Suprapubic skin (tissue), 4 donors: ENCODE measurements at regions not wholly inside any gene's neighbourhood (a gene's known extent, or its start where the extent isn't known, plus 50 kb on each side); places are given as distances from the start of the nearest gene placed in this dataset.

ENCODE experiments used
- DNase-seq, 2 donors: peaks; one replicate each; pipeline ENCODE4 v3.0.0-alpha.2; 2019; ENCODE audit warnings: low spot score in 2 of 2
- H3K27ac ChIP-seq: fragments of 200-600 bp; sonication (generic); one replicate; pipeline ENCODE4 v1.5.1; 2019
- H3K27me3 ChIP-seq: fragments of 200-600 bp; sonication (generic); one replicate; pipeline ENCODE4 v1.5.1; 2019
- H3K36me3 ChIP-seq: fragments of 200-600 bp; sonication (generic); one replicate; pipeline ENCODE4 v1.5.1; 2019
- H3K4me1 ChIP-seq: fragments of 200-600 bp; sonication (generic); one replicate; pipeline ENCODE4 v1.5.1; 2019
- H3K4me3 ChIP-seq: fragments of 200-600 bp; sonication (generic); one replicate; pipeline ENCODE4 v1.5.1; 2019; ENCODE audit warnings: mild to moderate bottlenecking
- H3K9me3 ChIP-seq: fragments of 200-600 bp; sonication (generic); one replicate; pipeline ENCODE4 v1.5.1; 2019
- EP300 ChIP-seq: sonication (generic); formaldehyde crosslinking; IDR thresholded peaks from one replicate; pipeline ENCODE4 v1.6.1; 2017; ENCODE audit warnings: antibody characterized with exemption
- POLR2A ChIP-seq, 2 donors: fragments of 450-650 bp; IDR thresholded peaks; one replicate each; pipeline ENCODE4 v1.6.1; 2017; ENCODE audit warnings: antibody characterized with exemption in 2 of 2, mild to moderate bottlenecking in 2 of 2, moderate library complexity in 2 of 2
- POLR2AphosphoS5 ChIP-seq, 3 donors: sonication (generic); formaldehyde crosslinking; IDR thresholded peaks; one replicate each; pipeline ENCODE4 v1.6.1; 2017; ENCODE audit warnings: antibody characterized with exemption in 3 of 3
- WGBS: methylation state at CpG from one replicate; pipeline ENCODE4 v1.1.5; 2018; 5-methylcytosine and 5-hydroxymethylcytosine counted together
- TF ChIP-seq, protein P1 (sequence below), 2 donors: fragments of 200-600 bp in 1 of 2; fragments of 450-650 bp in 1 of 2; sonication (generic) in 1 of 2; IDR thresholded peaks; one replicate each; pipeline ENCODE4 v1.5.1; 2016 to 2019; ENCODE audit warnings: antibody characterized with exemption in 2 of 2, mild to moderate bottlenecking in 1 of 2, moderate library complexity in 1 of 2

DNA sequence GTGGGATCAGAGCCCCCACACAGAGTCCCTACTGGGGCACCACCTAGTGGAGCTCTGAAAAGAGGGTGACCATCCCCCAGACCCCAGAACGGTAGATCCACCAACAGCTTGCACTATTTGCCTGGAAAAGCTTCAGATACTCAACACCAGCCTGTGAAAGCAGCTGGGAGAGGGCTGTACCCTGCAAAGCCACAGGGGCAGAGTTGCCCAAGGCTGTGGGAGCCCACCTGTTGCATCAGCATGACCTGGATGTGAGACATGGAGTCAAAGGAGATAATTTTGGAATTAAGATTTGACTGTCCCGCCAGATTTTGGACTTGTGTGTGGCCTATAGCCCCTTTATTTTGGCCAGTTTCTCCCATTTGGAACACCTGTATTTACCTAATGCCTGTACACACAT lies 260.4 kb downstream of the TBX18 start:
- Histone ChIP-seq H3K27ac (no peak overlapping the region), H3K27me3 (no peaks in the 10 kb centered on the region), H3K36me3 (no peaks in the 10 kb centered on the region), H3K4me1 (no peaks in the 10 kb centered on the region), H3K9me3 (no peaks in the 10 kb centered on the region), H3K4me3 (no peak overlapping the region)
- TF ChIP-seq EP300 (no peak), POLR2A (IDR thresholded peaks at IDR 0.05) (no peak), POLR2AphosphoS5 (IDR thresholded peaks at IDR 0.05) (no peak)
- TF ChIP-seq, protein P1, sequence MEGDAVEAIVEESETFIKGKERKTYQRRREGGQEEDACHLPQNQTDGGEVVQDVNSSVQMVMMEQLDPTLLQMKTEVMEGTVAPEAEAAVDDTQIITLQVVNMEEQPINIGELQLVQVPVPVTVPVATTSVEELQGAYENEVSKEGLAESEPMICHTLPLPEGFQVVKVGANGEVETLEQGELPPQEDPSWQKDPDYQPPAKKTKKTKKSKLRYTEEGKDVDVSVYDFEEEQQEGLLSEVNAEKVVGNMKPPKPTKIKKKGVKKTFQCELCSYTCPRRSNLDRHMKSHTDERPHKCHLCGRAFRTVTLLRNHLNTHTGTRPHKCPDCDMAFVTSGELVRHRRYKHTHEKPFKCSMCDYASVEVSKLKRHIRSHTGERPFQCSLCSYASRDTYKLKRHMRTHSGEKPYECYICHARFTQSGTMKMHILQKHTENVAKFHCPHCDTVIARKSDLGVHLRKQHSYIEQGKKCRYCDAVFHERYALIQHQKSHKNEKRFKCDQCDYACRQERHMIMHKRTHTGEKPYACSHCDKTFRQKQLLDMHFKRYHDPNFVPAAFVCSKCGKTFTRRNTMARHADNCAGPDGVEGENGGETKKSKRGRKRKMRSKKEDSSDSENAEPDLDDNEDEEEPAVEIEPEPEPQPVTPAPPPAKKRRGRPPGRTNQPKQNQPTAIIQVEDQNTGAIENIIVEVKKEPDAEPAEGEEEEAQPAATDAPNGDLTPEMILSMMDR (IDR thresholded peaks at IDR 0.05) = no peak
- WGBS = 79% methylated on average over 2 of the region's 2 CpGs
- no peak for DNase-seq

GRCh38 chr6:84501315-84501714 lies 263.1 kb downstream of the TBX18 start:
- Histone ChIP-seq H3K4me1 (no peaks in the 10 kb centered on the region), H3K27me3 (no peaks in the 10 kb centered on the region), H3K27ac (no peak overlapping the region), H3K36me3 (no peaks in the 10 kb centered on the region), H3K4me3 (no peak overlapping the region), H3K9me3 (no peaks in the 10 kb centered on the region)
- TF ChIP-seq, protein P1 (IDR thresholded peaks at IDR 0.05) = no peak
- TF ChIP-seq POLR2AphosphoS5 (IDR thresholded peaks at IDR 0.05) (no peak), POLR2A (IDR thresholded peaks at IDR 0.05) (no peak), EP300 (no peak)
- no peak for DNase-seq
- 75% methylated on average over 3 of the region's 3 CpGs for WGBS

DNA sequence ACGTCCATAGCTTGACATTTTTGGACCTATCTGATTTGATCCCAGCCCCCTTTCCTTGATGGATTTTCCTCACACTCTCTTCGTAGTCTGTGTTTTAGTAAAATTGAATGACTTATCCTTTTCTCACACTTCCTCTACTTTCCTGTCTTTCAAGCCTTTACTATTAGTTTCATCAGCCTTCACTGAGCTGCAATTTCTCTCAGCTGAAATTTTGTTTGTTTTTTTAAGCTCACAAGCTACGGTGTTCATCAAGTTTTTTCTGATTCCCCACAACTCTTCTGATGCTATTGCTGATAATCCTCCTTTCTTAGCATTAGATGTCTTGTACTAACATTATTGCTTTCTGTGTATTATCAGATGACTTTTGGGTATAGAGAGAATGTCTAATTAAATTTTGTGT lies 263.7 kb downstream of the TBX18 start:
- Histone ChIP-seq H3K4me3 (no peak overlapping the region), H3K27ac (no peak overlapping the region), H3K9me3 (no peaks in the 10 kb centered on the region), H3K4me1 (no peaks in the 10 kb centered on the region), H3K27me3 (no peaks in the 10 kb centered on the region), H3K36me3 (no peaks in the 10 kb centered on the region)
- no peak for DNase-seq
- TF ChIP-seq, protein P1 (IDR thresholded peaks at IDR 0.05) = no peak
- no peak for TF ChIP-seq EP300
- TF ChIP-seq POLR2AphosphoS5 (IDR thresholded peaks at IDR 0.05) = no peak
- no peak for TF ChIP-seq POLR2A (IDR thresholded peaks at IDR 0.05)
- 82% methylated on average over 3 of the region's 3 CpGs for WGBS

GRCh38 chr6:84498905-84499304 lies 265.5 kb downstream of the TBX18 start:
- H3K27ac ChIP-seq = no peak overlapping the region
- DNase-seq = no peak
- H3K9me3 ChIP-seq = no peaks in the 10 kb centered on the region
- TF ChIP-seq, protein P1 (IDR thresholded peaks at IDR 0.05) = no peak
- TF ChIP-seq POLR2A (IDR thresholded peaks at IDR 0.05) (no peak), EP300 (no peak), POLR2AphosphoS5 (IDR thresholded peaks at IDR 0.05) (no peak)
- H3K4me1 ChIP-seq = no peaks in the 10 kb centered on the region
- H3K4me3 ChIP-seq = no peak overlapping the region
- WGBS = 80% methylated on average over 1 of the region's 2 CpGs
- H3K27me3 ChIP-seq = no peaks in the 10 kb centered on the region
- no peaks in the 10 kb centered on the region for H3K36me3 ChIP-seq

DNA sequence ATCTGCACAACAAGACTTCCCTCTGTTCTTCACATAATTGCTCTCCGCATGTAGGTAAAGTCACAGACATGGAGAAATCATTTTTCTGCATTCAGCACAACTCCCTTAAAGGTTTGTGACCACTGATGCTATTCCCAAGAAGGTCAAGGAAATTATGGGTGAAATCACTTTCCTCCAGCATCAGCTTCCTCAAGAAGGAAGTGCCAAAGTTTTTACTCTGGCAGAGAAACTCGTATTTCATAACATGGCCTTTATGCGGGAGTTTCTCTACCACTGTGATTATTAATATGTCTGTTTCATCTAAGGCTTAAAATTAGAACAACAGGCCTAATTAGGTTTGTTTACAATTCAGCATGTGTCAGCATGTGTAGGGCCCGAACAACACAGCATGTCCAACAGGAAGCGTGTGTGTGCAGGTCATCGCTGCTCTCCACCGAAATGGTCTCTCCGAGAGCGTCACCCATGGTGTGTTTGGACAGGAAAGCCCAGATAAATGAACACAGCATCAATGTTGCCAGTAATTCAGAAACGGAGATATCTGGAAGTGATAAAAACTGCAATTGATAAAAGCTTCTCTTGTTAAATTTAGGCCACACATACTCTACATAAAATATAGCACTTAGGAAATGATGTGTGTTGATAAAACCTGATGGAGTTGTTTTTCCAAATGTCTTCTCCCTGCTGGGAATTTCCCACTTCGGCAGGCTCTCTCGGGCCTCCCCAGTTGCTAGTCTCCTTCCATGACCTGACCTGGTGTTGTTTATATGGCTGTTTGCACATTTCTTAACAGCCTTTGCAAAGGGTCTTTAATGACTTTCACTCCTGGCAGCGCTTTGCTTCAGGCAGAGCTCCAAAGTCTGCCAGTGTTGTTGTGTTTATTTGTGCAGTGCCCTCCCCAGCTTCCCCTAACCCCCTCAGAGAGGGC lies 265.1 kb upstream of the CEP162 start:
- H3K9me3 ChIP-seq = no peaks in the 10 kb centered on the region
- H3K4me3 ChIP-seq = no peak overlapping the region
- 65% methylated on average over 13 of the region's 13 CpGs for WGBS
- no peaks in the 10 kb centered on the region for H3K36me3 ChIP-seq
- DNase-seq = no peak
- no peak overlapping the region for H3K27ac ChIP-seq
- H3K27me3 ChIP-seq = no peaks in the 10 kb centered on the region
- H3K4me1 ChIP-seq = no peaks in the 10 kb centered on the region
- no peak for TF ChIP-seq POLR2AphosphoS5 (IDR thresholded peaks at IDR 0.05)
